T1000 (cell line): ENCODE measurements at regions not wholly inside any gene's neighbourhood (a gene's known extent, or its start where the extent isn't known, plus 50 kb on each side); places are given as distances from the start of the nearest gene placed in this dataset.

Experiments used
- DNase-seq: peaks from one replicate; lab custom pipeline; 2025; ENCODE audit warnings: mixed read lengths; lab: John Stamatoyannopoulos, UW

- no peak for DNase-seq
These were observed 162.7 kb downstream of the KITLG start for GRCh38 chr12:88417531-88417930.

- DNase-seq: peak; percentile 83
These were observed 161.3 kb downstream of the KITLG start for GRCh38 chr12:88418856-88419497.

- DNase-seq: peak; percentile 86
These were observed 160.5 kb downstream of the KITLG start for GRCh38 chr12:88419794-88420193.

GRCh38 chr12:88420457-88420856 lies 159.8 kb downstream of the KITLG start:
- DNase-seq: peak; percentile 87

- no peak for DNase-seq
These were observed 155.2 kb downstream of the KITLG start for GRCh38 chr12:88424791-88425730.

GRCh38 chr12:88428350-88428749 lies 151.9 kb downstream of the KITLG start:
- no peak for DNase-seq

- no peak for DNase-seq
These were observed 149.0 kb downstream of the KITLG start for GRCh38 chr12:88431246-88431645.

- DNase-seq: no peak
These were observed 147.5 kb downstream of the KITLG start for GRCh38 chr12:88432531-88433490.

- DNase-seq: no peak
These were observed 146.1 kb downstream of the KITLG start for GRCh38 chr12:88433997-88434703.

GRCh38 chr12:88435334-88436076 lies 144.8 kb downstream of the KITLG start:
- DNase-seq: no peak

- no peak for DNase-seq
These were observed 143.0 kb downstream of the KITLG start for GRCh38 chr12:88437226-88437625.
